Esophagus squamous epithelium (tissue), 4 donors: ENCODE measurements at regions not wholly inside any gene's neighbourhood (a gene's known extent, or its start where the extent isn't known, plus 50 kb on each side); places are given as distances from the start of the nearest gene placed in this dataset.

Experiments used
- CTCF ChIP-seq, 6 experiments: fragments of 450-650 bp in 4 of 6; fragments of 200-600 bp in 2 of 6; sonication (generic) in 2 of 6; IDR thresholded peaks; one replicate each; pipeline ENCODE4 v1.5.1; 2016 to 2019; ENCODE audit warnings: antibody characterized with exemption in 6 of 6, mild to moderate bottlenecking in 4 of 6, moderate library complexity in 4 of 6
- POLR2A ChIP-seq, 4 donors: fragments of 450-650 bp; IDR thresholded peaks; one replicate each; pipeline ENCODE4 v1.6.1; 2017; ENCODE audit warnings: antibody characterized with exemption in 4 of 4, mild to moderate bottlenecking in 4 of 4, moderate library complexity in 3 of 4

- no peak for TF ChIP-seq CTCF (IDR thresholded peaks at IDR 0.05)
- no peak for TF ChIP-seq POLR2A (IDR thresholded peaks at IDR 0.05)
Observed at GRCh38 chr14:62103464-62103863, 341.2 kb downstream of the SNAPC1 start.
